Hepatocyte (in vitro differentiated cells): ENCODE measurements at regions not wholly inside any gene's neighbourhood (a gene's known extent, or its start where the extent isn't known, plus 50 kb on each side); places are given as distances from the start of the nearest gene placed in this dataset.

Source experiments
- DNase-seq: peaks from one replicate; pipeline ENCODE4 v3.0.0-alpha.2; 2016; ENCODE audit warnings: low spot score
- H2AFZ ChIP-seq: fragments of 200-600 bp; sonication (generic); 2 replicates; pipeline ENCODE4 v1.6.0; 2016; ENCODE audit warnings: antibody characterized with exemption, mild to moderate bottlenecking
- H3K27ac ChIP-seq: fragments of 200-600 bp; sonication (generic); 2 replicates; pipeline ENCODE4 v1.5.1; 2016; ENCODE audit warnings: mild to moderate bottlenecking
- H3K27me3 ChIP-seq: fragments of 200-600 bp; sonication (generic); 2 replicates; pipeline ENCODE4 v1.6.1; 2016
- H3K36me3 ChIP-seq: fragments of 200-600 bp; sonication (generic); replicated peaks from 2 replicates; pipeline ENCODE4 v1.5.1; 2016; ENCODE audit warnings: low read depth; ENCODE audit not compliant: insufficient read depth
- H3K4me1 ChIP-seq: fragments of 200-600 bp; sonication (generic); 2 replicates; pipeline ENCODE4 v1.5.1; 2016; ENCODE audit warnings: mild to moderate bottlenecking, moderate library complexity; ENCODE audit not compliant: insufficient read depth
- H3K4me2 ChIP-seq: fragments of 200-600 bp; sonication (generic); 2 replicates; pipeline ENCODE4 v1.6.0; 2016
- H3K4me3 ChIP-seq: fragments of 200-600 bp; sonication (generic); 2 replicates; pipeline ENCODE4 v1.5.1; 2016; ENCODE audit warnings: mild to moderate bottlenecking
- H3K79me2 ChIP-seq: fragments of 200-600 bp; sonication (generic); 2 replicates; pipeline ENCODE4 v1.6.0; 2017; ENCODE audit warnings: mild to moderate bottlenecking
- H3K9me2 ChIP-seq: fragments of 200-600 bp; sonication (generic); replicated peaks from 2 replicates; pipeline ENCODE4 v1.6.0; 2017; ENCODE audit warnings: mild to moderate bottlenecking; ENCODE audit not compliant: insufficient read depth
- H3K9me3 ChIP-seq: fragments of 200-600 bp; sonication (generic); 2 replicates; pipeline ENCODE4 v1.5.1; 2016; ENCODE audit warnings: low read depth, mild to moderate bottlenecking
- H4K20me1 ChIP-seq: fragments of 200-600 bp; sonication (generic); 2 replicates; pipeline ENCODE4 v1.6.0; 2016; ENCODE audit warnings: mild to moderate bottlenecking; ENCODE audit not compliant: insufficient read depth, poor library complexity, severe bottlenecking
- EZH2 ChIP-seq: fragments of 200-600 bp; sonication (generic); IDR thresholded peaks from 2 replicates; pipeline ENCODE4 v1.6.1; 2016; ENCODE audit warnings: antibody characterized with exemption, mild to moderate bottlenecking, borderline replicate concordance
- EZH2phosphoT487 ChIP-seq: fragments of 200-600 bp; sonication (generic); IDR thresholded peaks from one replicate; pipeline ENCODE4 v1.6.1; 2018; ENCODE audit warnings: antibody characterized with exemption, mild to moderate bottlenecking, low read depth, moderate library complexity; ENCODE audit not compliant: unreplicated experiment, severe bottlenecking
- WGBS: methylation state at CpG from one replicate; pipeline ENCODE4 v1.1.6; 2016; ENCODE audit warnings: low lambda C conversion rate; ENCODE audit errors: missing lambda C conversion rate; 5-methylcytosine and 5-hydroxymethylcytosine counted together
- TF ChIP-seq, protein P1 (sequence below): fragments of 200-600 bp; sonication (generic); IDR thresholded peaks from 2 replicates; pipeline ENCODE4 v1.5.1; 2016; ENCODE audit warnings: antibody characterized with exemption, mild to moderate bottlenecking; ENCODE audit not compliant: poor library complexity

DNA sequence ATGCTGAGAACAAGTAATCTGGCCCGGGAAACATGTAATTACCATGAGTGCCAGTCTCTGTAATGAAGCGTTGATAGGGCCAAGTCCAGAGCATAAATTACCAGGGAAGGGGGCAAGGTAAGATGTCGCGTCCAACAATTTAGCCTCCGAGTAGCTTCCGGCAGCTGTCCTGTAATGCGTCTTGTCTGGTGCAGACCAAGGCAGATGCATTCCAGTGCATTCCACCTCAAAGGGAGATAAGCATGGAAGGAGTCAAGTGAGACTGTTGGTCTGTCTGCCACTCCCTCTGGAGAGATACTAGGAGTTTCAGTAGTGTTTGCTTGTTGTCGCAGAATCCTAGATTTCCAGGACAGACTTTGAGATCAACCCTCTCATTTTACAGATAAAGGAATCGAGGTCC lies 218.3 kb downstream of the AACS start:
- Histone ChIP-seq H3K4me3 (no peak overlapping the region), H3K4me1 (no peaks in the 10 kb centered on the region), H3K79me2 (no peaks in the 10 kb centered on the region), H4K20me1 (no peaks in the 10 kb centered on the region), H3K4me2 (no peak overlapping the region), H3K27me3 (peaks cover 15% of the 10 kb centered on the region), H3K9me3 (no peaks in the 10 kb centered on the region), H2AFZ (no peak overlapping the region), H3K27ac (no peak overlapping the region), H3K9me2 (no peaks in the 10 kb centered on the region), H3K36me3 (no peaks in the 10 kb centered on the region)
- no peak for DNase-seq
- 46% methylated on average over 9 of the region's 9 CpGs for WGBS
- TF ChIP-seq, protein P1, sequence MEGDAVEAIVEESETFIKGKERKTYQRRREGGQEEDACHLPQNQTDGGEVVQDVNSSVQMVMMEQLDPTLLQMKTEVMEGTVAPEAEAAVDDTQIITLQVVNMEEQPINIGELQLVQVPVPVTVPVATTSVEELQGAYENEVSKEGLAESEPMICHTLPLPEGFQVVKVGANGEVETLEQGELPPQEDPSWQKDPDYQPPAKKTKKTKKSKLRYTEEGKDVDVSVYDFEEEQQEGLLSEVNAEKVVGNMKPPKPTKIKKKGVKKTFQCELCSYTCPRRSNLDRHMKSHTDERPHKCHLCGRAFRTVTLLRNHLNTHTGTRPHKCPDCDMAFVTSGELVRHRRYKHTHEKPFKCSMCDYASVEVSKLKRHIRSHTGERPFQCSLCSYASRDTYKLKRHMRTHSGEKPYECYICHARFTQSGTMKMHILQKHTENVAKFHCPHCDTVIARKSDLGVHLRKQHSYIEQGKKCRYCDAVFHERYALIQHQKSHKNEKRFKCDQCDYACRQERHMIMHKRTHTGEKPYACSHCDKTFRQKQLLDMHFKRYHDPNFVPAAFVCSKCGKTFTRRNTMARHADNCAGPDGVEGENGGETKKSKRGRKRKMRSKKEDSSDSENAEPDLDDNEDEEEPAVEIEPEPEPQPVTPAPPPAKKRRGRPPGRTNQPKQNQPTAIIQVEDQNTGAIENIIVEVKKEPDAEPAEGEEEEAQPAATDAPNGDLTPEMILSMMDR: no peak
- TF ChIP-seq EZH2 (no peak), EZH2phosphoT487 (no peak)

DNA sequence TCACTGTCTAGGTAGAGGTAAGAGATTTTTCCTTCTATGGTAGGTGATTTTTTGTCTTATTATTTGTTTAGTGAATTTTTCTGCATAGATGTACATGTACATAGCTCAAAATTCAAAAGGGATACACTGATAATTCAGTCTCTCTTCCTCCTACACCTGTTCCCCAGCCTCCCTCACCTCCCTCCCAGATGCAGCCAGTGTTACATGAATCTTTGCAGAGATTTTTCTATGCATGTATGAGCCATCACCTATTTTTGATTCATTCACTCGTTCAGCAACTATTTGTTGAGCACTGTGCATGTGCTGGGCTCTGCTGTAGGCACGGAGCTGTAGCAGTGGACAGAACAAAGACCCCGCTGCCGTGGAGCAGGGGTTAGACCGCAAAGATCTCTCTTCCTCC lies 218.9 kb downstream of the AACS start:
- Histone ChIP-seq H4K20me1 (no peaks in the 10 kb centered on the region), H3K4me1 (no peaks in the 10 kb centered on the region), H3K4me3 (no peak overlapping the region), H3K27me3 (peaks cover 15% of the 10 kb centered on the region), H3K9me3 (no peaks in the 10 kb centered on the region), H3K27ac (no peak overlapping the region), H3K9me2 (no peaks in the 10 kb centered on the region), H2AFZ (no peak overlapping the region), H3K79me2 (no peaks in the 10 kb centered on the region), H3K4me2 (no peak overlapping the region), H3K36me3 (no peaks in the 10 kb centered on the region)
- no peak for DNase-seq
- 93% methylated on average over 5 of the region's 5 CpGs for WGBS
- TF ChIP-seq EZH2: no peak
- TF ChIP-seq, protein P1: no peak
- TF ChIP-seq EZH2phosphoT487: no peak

DNA sequence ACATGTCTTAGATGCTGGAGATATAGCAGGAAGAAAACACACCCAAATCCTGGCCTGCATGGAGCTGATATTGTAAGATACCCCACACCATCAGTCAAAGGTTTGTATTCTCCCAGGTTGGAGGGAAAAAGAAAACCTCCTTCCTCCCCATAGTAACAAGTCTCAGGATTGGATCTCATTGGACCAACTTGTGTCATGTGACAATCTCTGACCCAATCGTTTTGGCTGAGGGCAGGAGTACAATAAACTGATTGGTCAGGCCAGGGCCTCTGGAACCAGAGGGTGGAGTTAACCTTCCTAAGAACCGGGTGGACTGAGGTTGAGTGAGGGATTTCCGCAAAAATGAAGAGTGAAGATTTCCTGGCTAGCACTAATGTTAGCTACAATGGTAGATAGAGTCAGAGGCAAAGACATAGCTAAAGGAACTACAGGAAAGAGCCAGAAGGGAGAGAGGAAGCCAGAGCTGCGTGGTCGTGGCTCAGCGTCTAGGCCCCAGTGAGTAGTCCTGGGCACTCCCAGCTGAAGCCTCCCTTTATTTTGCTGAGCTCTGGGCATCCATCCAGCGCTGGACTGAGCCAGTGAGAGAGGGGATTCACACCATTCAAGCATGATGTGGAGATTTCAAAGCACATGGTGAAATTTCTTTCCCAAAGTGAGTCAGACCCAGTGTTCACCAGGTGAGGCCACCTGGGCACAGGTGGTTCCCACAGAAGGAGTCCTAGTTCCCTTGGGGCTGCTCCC lies 219.9 kb downstream of the AACS start:
- DNase-seq: no peak
- H3K36me3 ChIP-seq: no peaks in the 10 kb centered on the region
- 90% methylated on average over 7 of the region's 7 CpGs for WGBS
- no peaks in the 10 kb centered on the region for H4K20me1 ChIP-seq
- no peaks in the 10 kb centered on the region for H3K9me3 ChIP-seq
- H3K27me3 ChIP-seq: peaks cover 10% of the 10 kb centered on the region
- no peak overlapping the region for H3K4me3 ChIP-seq
- H3K79me2 ChIP-seq: no peaks in the 10 kb centered on the region
- no peaks in the 10 kb centered on the region for H3K9me2 ChIP-seq
- no peak overlapping the region for H3K27ac ChIP-seq
- TF ChIP-seq, protein P1: no peak
- no peak for TF ChIP-seq EZH2phosphoT487
- no peak for TF ChIP-seq EZH2
- no peaks in the 10 kb centered on the region for H3K4me1 ChIP-seq
- no peak overlapping the region for H3K4me2 ChIP-seq
- no peak overlapping the region for H2AFZ ChIP-seq
